HCT116 (cell line): ENCODE measurements at regions not wholly inside any gene's neighbourhood (a gene's known extent, or its start where the extent isn't known, plus 50 kb on each side); places are given as distances from the start of the nearest gene placed in this dataset.

Source experiments
- ATAC-seq: fragments of 200-7000 bp; cut with Tn5 transposase; 2 replicates; pipeline ENCODE4 v1.9.1; 2020; ENCODE audit warnings: mild to moderate bottlenecking, moderate library complexity
- BruUV-seq: library from RNA; stranded (reverse); fragments of 400-500 nt; replicated peaks from 2 replicates; lab custom pipeline; 2021; lab: Mats Ljungman, UMichigan
- CTCF ChIA-PET: fragments of 300-600 bp; sonication (Branson Sonifier 250); formaldehyde crosslinking; loops from one replicate; lab custom pipeline; 2021; ENCODE audit warnings: antibody characterized with exemption; lab: Charles Lee
- POLR2A ChIA-PET: fragments of 300-600, 350-600 bp; sonication (Branson Sonifier 250); formaldehyde crosslinking; loops from one replicate; lab custom pipeline; 2021; ENCODE audit warnings: antibody characterized with exemption; lab: Charles Lee
- RAD21 ChIA-PET, 2 experiments: fragments of 300-600 bp; sonication (Branson Sonifier 250); formaldehyde crosslinking; loops; one replicate each; lab custom pipeline; 2023; ENCODE audit warnings: low total read pairs in 2 of 2; ENCODE audit not compliant: uncharacterized antibody in 2 of 2, unreplicated experiment in 2 of 2, low non-redundant PET in 1 of 2; lab: Charles Lee
- DNase-seq: peaks from one replicate; pipeline ENCODE4 v3.0.0-alpha.2; 2010; ENCODE audit warnings: low read depth, low spot score
- H2AFZ ChIP-seq: fragments of 200-600 bp; shearing (Covaris generic), sonication (generic); 2 replicates; pipeline ENCODE4 v1.6.1; 2017; ENCODE audit warnings: low read depth, mixed run types, mixed read lengths, antibody characterized with exemption, low read length; ENCODE audit not compliant: poor library complexity, severe bottlenecking
- H3K27ac ChIP-seq: 2 replicates; pipeline ENCODE4 v1.5.1; 2012; ENCODE audit warnings: low read depth, low read length
- H3K27me3 ChIP-seq: fragments of 200-600 bp; sonication (generic); 2 replicates; pipeline ENCODE4 v1.6.1; 2016; ENCODE audit warnings: mixed run types, low read length, mixed read lengths; ENCODE audit not compliant: insufficient read depth
- H3K36me3 ChIP-seq, 2 experiments: fragments of 200-500 bp in 1 of 2; fragments of 200-600 bp in 1 of 2; sonication (Bioruptor generic) in 1 of 2; sonication (generic) in 1 of 2; 2 replicates each; pipeline versions ENCODE4 v1.5.1 to v1.6.1; 2014 to 2016; ENCODE audit warnings: low read length in 2 of 2, inconsistent platforms in 1 of 2, mixed read lengths in 1 of 2, mixed run types in 1 of 2; ENCODE audit not compliant: insufficient read depth in 2 of 2, control insufficient read depth in 1 of 2
- H3K4me1 ChIP-seq, 2 experiments: fragments of 200-600 bp in 1 of 2; sonication (generic) in 1 of 2; 2 replicates each; pipeline versions ENCODE4 v1.5.1 to v1.6.1; 2012 to 2017; ENCODE audit warnings: low read length in 2 of 2, inconsistent platforms in 1 of 2, mild to moderate bottlenecking in 1 of 2, mixed read lengths in 1 of 2, mixed run types in 1 of 2, moderate library complexity in 1 of 2; ENCODE audit not compliant: insufficient read depth in 2 of 2, control insufficient read depth in 1 of 2
- H3K4me2 ChIP-seq: fragments of 200-600 bp; sonication (generic); 2 replicates; pipeline ENCODE4 v1.6.1; 2017; ENCODE audit warnings: mixed run types, low read length, mixed read lengths
- H3K4me3 ChIP-seq, 2 experiments: fragments of 200-600 bp in 1 of 2; sonication (generic) in 1 of 2; replicated peaks in 1 of 2; 2 replicates each; pipeline ENCODE4 v1.5.1; 2011 to 2016; ENCODE audit warnings: low read length in 2 of 2, control low read depth in 1 of 2, low read depth in 1 of 2, mild to moderate bottlenecking in 1 of 2, mixed read lengths in 1 of 2, mixed run types in 1 of 2
- H3K79me2 ChIP-seq: fragments of 200-600 bp; sonication (generic); 2 replicates; pipeline ENCODE4 v1.6.1; 2017; ENCODE audit warnings: mild to moderate bottlenecking, mixed run types, low read length, moderate library complexity, mixed read lengths; ENCODE audit not compliant: insufficient read depth
- H3K9ac ChIP-seq: fragments of 200-600 bp; sonication (generic); 2 replicates; pipeline ENCODE4 v1.6.1; 2016; ENCODE audit warnings: low read length, mixed read lengths
- H3K9me2 ChIP-seq: fragments of 200-600 bp; sonication (generic), shearing (Covaris generic); 2 replicates; pipeline ENCODE4 v1.6.1; 2017; ENCODE audit warnings: mixed run types, mild to moderate bottlenecking, moderate library complexity; ENCODE audit not compliant: insufficient read depth
- H3K9me3 ChIP-seq, 2 experiments: fragments of 200-500 bp in 1 of 2; fragments of 200-600 bp in 1 of 2; sonication (Bioruptor generic) in 1 of 2; sonication (generic) in 1 of 2; 2 replicates each; pipeline ENCODE4 v1.6.1; 2014 to 2017; ENCODE audit warnings: low read length in 2 of 2, mixed read lengths in 2 of 2, inconsistent platforms in 1 of 2, low read depth in 1 of 2, mild to moderate bottlenecking in 1 of 2, mixed run types in 1 of 2, moderate library complexity in 1 of 2; ENCODE audit not compliant: control insufficient read depth in 1 of 2, insufficient read depth in 1 of 2
- H4K20me1 ChIP-seq: fragments of 200-600 bp; sonication (generic), shearing (Covaris generic); 2 replicates; pipeline ENCODE4 v1.6.1; 2017; ENCODE audit warnings: mixed run types, mild to moderate bottlenecking, moderate library complexity; ENCODE audit not compliant: insufficient read depth
- CBX3 ChIP-seq: IDR thresholded peaks from 2 replicates; pipeline ENCODE4 v1.6.1; 2012; ENCODE audit warnings: low read depth
- CEBPB ChIP-seq: IDR thresholded peaks from 2 replicates; pipeline ENCODE4 v1.6.1; 2012; ENCODE audit warnings: low read depth
- CTCF ChIP-seq, 3 experiments: fragments of 200-600 bp in 1 of 3; sonication (generic) in 1 of 3; IDR thresholded peaks in 2 of 3; conservative IDR thresholded peaks in 1 of 3; 2 replicates each; pipeline ENCODE4 v1.5.1; 2012 to 2017; ENCODE audit warnings: low read depth in 2 of 3, low read length in 2 of 3, antibody characterized with exemption in 1 of 3, borderline replicate concordance in 1 of 3, control low read depth in 1 of 3, mild to moderate bottlenecking in 1 of 3, mixed read lengths in 1 of 3, mixed run types in 1 of 3, moderate library complexity in 1 of 3; ENCODE audit not compliant: insufficient read depth in 1 of 3
- EGR1 ChIP-seq: IDR thresholded peaks from 2 replicates; pipeline ENCODE4 v1.6.1; 2012; ENCODE audit warnings: low read depth
- ELF1 ChIP-seq: IDR thresholded peaks from 2 replicates; pipeline ENCODE4 v1.6.1; 2012; ENCODE audit warnings: low read depth, borderline replicate concordance
- EZH2 ChIP-seq: fragments of 200-600 bp; sonication (generic); IDR thresholded peaks from 2 replicates; pipeline ENCODE4 v1.6.1; 2017; ENCODE audit warnings: antibody characterized with exemption, mixed run types
- EZH2phosphoT487 ChIP-seq: fragments of 200-600 bp; IDR thresholded peaks from 2 replicates; pipeline ENCODE4 v1.6.1; 2018; ENCODE audit warnings: antibody characterized with exemption, borderline replicate concordance
- JUND ChIP-seq: IDR thresholded peaks from 2 replicates; pipeline ENCODE4 v1.6.1; 2012
- MAX ChIP-seq: IDR thresholded peaks from 2 replicates; pipeline ENCODE4 v1.6.1; 2012
- POLR2A ChIP-seq: IDR thresholded peaks from 2 replicates; pipeline ENCODE4 v1.7.0; 2011; ENCODE audit warnings: borderline replicate concordance; ENCODE audit not compliant: insufficient read depth, insufficient read length; ENCODE audit errors: extremely low read depth
- POLR2AphosphoS5 ChIP-seq: IDR thresholded peaks from 2 replicates; pipeline ENCODE4 v1.6.1; 2011; ENCODE audit warnings: mild to moderate bottlenecking, low read depth, low read length, moderate library complexity
- RAD21 ChIP-seq: IDR thresholded peaks from 2 replicates; pipeline ENCODE4 v1.6.1; 2012; ENCODE audit warnings: low read depth, mild to moderate bottlenecking
- REST ChIP-seq: IDR thresholded peaks from 2 replicates; pipeline ENCODE4 v1.6.1; 2012; ENCODE audit warnings: low read depth
- SIN3A ChIP-seq: IDR thresholded peaks from 2 replicates; pipeline ENCODE4 v1.6.1; 2012; ENCODE audit warnings: low read depth
- SP1 ChIP-seq: IDR thresholded peaks from 2 replicates; pipeline ENCODE4 v1.6.1; 2012; ENCODE audit warnings: low read depth
- SRF ChIP-seq: IDR thresholded peaks from 2 replicates; pipeline ENCODE4 v1.6.1; 2012; ENCODE audit warnings: low read depth
- YY1 ChIP-seq: IDR thresholded peaks from 2 replicates; pipeline ENCODE4 v1.6.1; 2011; ENCODE audit warnings: low read length, low read depth, moderate library complexity, mild to moderate bottlenecking; ENCODE audit not compliant: insufficient replicate concordance; ENCODE audit errors: extremely low read depth
- ZBTB33 ChIP-seq: IDR thresholded peaks from 2 replicates; pipeline ENCODE4 v1.6.1; 2011; ENCODE audit warnings: mild to moderate bottlenecking, low read length, moderate library complexity; ENCODE audit not compliant: insufficient replicate concordance; ENCODE audit errors: extremely low read depth
- ZNF274 ChIP-seq: fragments of 200-500 bp; sonication (Bioruptor generic); IDR thresholded peaks from 2 replicates; pipeline ENCODE4 v1.6.1; 2014; ENCODE audit warnings: mild to moderate bottlenecking, low read depth, low read length, inconsistent platforms
- intact Hi-C: fragments of 100-400 bp; cut with micrococcal nuclease; formaldehyde crosslinking; loops from 2 replicates; pipeline ENCODE4 v1.10.0; 2022
- TF ChIP-seq, protein P1 (sequence below): IDR thresholded peaks from 2 replicates; pipeline ENCODE4 v1.6.1; 2012

- intact Hi-C loops: no loop called here
- POLR2A ChIA-PET: no interaction called here
Observed at GRCh38 chr11:81986556-81987161, 747.0 kb downstream of the FAM181B start.

More at GRCh38 chr11:81986556-81987161, 747.0 kb downstream of the FAM181B start:
- no peaks in the 10 kb centered on the region for H3K27me3 ChIP-seq
- no TSS peak for BruUV-seq
- ATAC-seq: no peak
- no peaks in the 10 kb centered on the region for H3K36me3 ChIP-seq
- ChIA-PET RAD21 (no interaction called here), CTCF (no interaction called here)
- peaks cover 0 to 3% of the 10 kb centered on the region in 2 experiments; a peak in 2 of 4 replicates for H3K9me3 ChIP-seq
- no peaks in the 10 kb centered on the region for H3K79me2 ChIP-seq
- H3K9me2 ChIP-seq: no peaks in the 10 kb centered on the region
- no peak for TF ChIP-seq JUND
- no peak for TF ChIP-seq EZH2phosphoT487
- no peak for TF ChIP-seq ELF1
- no peak for TF ChIP-seq POLR2A
- TF ChIP-seq SRF: no peak
- TF ChIP-seq, protein P1, sequence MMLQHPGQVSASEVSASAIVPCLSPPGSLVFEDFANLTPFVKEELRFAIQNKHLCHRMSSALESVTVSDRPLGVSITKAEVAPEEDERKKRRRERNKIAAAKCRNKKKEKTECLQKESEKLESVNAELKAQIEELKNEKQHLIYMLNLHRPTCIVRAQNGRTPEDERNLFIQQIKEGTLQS: no peak
- no peak for TF ChIP-seq ZBTB33
- TF ChIP-seq MAX: no peak
- TF ChIP-seq SIN3A: no peak
- no peak for TF ChIP-seq SP1
- no peak for TF ChIP-seq EGR1
- no peak for TF ChIP-seq POLR2AphosphoS5
- TF ChIP-seq CTCF (IDR thresholded peaks at IDR 0.05 in 2 of 3, conservative IDR thresholded peaks at IDR 0.05 in 1 of 3; ENCODE audit: borderline replicate concordance in 1 of 3, insufficient read depth in 1 of 3, low read depth in 2 of 3, low read length in 2 of 3): no peak
- TF ChIP-seq YY1: no peak
- TF ChIP-seq EZH2: no peak
- TF ChIP-seq CBX3: no peak
- no peak for TF ChIP-seq CEBPB
- TF ChIP-seq ZNF274: no peak
- no peak for TF ChIP-seq RAD21
- TF ChIP-seq REST: no peak
- TF ChIP-seq, all 23 proteins: peak for 0
- Histone ChIP-seq H2AFZ (no peak overlapping the region), H3K9ac (no peak overlapping the region), H3K27ac (no peak overlapping the region), H3K4me3 (no peak overlapping the region), H3K4me1 (no peaks in the 10 kb centered on the region), H4K20me1 (no peaks in the 10 kb centered on the region), H3K4me2 (no peak overlapping the region)
- no peak for DNase-seq
